ENCODE measurements at regions not wholly inside any gene's neighbourhood (a gene's known extent, or its start where the extent isn't known, plus 50 kb on each side); places are given as distances from the start of the nearest gene placed in this dataset.

- no peak for DNase-seq (ENCODE audit: low spot score)
These were observed 222.7 kb upstream of the SOX1 start for GRCh38 chr13:111844222-111844671.

- DNase-seq (ENCODE audit: low spot score) = peak; percentile 40
These were observed 222.3 kb upstream of the SOX1 start for GRCh38 chr13:111844682-111845081.

GRCh38 chr13:111845621-111846351 is 221.2 kb upstream of the SOX1 start:
- peak; percentile 44 for DNase-seq (ENCODE audit: low spot score)

GRCh38 chr13:111846391-111847159 is 220.4 kb upstream of the SOX1 start:
- DNase-seq (ENCODE audit: low spot score) = no peak

- no peak for DNase-seq (ENCODE audit: low spot score)
These were observed 219.0 kb upstream of the SOX1 start for GRCh38 chr13:111847964-111848363.

GRCh38 chr13:111850458-111850857 is 216.5 kb upstream of the SOX1 start:
- no peak for DNase-seq (ENCODE audit: low spot score)

GRCh38 chr13:111850976-111851375 is 216.0 kb upstream of the SOX1 start:
- no peak for DNase-seq (ENCODE audit: low spot score)

GRCh38 chr13:111852725-111853518 is 214.0 kb upstream of the SOX1 start:
- DNase-seq (ENCODE audit: low spot score) = peak; percentile 40

- no peak for DNase-seq (ENCODE audit: low spot score)
These were observed 213.2 kb upstream of the SOX1 start for GRCh38 chr13:111853721-111854120.

- peak; percentile 41 for DNase-seq (ENCODE audit: low spot score)
These were observed 212.5 kb upstream of the SOX1 start for GRCh38 chr13:111854403-111854802.

GRCh38 chr13:111855191-111855590 is 211.8 kb upstream of the SOX1 start:
- DNase-seq (ENCODE audit: low spot score) = no peak

- DNase-seq (ENCODE audit: low spot score) = no peak
These were observed 211.2 kb upstream of the SOX1 start for GRCh38 chr13:111855786-111856185.

GRCh38 chr13:111856571-111856970 is 210.4 kb upstream of the SOX1 start:
- no peak for DNase-seq (ENCODE audit: low spot score)

- no peak for DNase-seq (ENCODE audit: low spot score)
These were observed 209.6 kb upstream of the SOX1 start for GRCh38 chr13:111857336-111857735.

- peak; percentile 45 for DNase-seq (ENCODE audit: low spot score)
These were observed 208.9 kb upstream of the SOX1 start for GRCh38 chr13:111857846-111858560.

GRCh38 chr13:111858571-111858970 is 208.4 kb upstream of the SOX1 start:
- peak; percentile 39 for DNase-seq (ENCODE audit: low spot score)

- DNase-seq (ENCODE audit: low spot score) = peak; percentile 50
These were observed 207.4 kb upstream of the SOX1 start for GRCh38 chr13:111859354-111860230.

- DNase-seq (ENCODE audit: low spot score) = no peak
These were observed 206.8 kb upstream of the SOX1 start for GRCh38 chr13:111860231-111860552.

GRCh38 chr13:111861319-111861718 is 205.6 kb upstream of the SOX1 start:
- no peak for DNase-seq (ENCODE audit: low spot score)

- no peak for DNase-seq (ENCODE audit: low spot score)
These were observed 205.1 kb upstream of the SOX1 start for GRCh38 chr13:111861766-111862366.

Measured in ecto neural progenitor cell (in vitro differentiated cells).